HEK293 (cell line): ENCODE measurements at regions not wholly inside any gene's neighbourhood (a gene's known extent, or its start where the extent isn't known, plus 50 kb on each side); places are given as distances from the start of the nearest gene placed in this dataset.

Experiments
- CTCF ChIA-PET: fragments of 350-600 bp; formaldehyde crosslinking; extraction: SDS; loops from one replicate; lab custom pipeline; 2021; ENCODE audit warnings: antibody characterized with exemption; lab: Yijun Ruan, JAX
- POLR2A ChIA-PET: fragments of 300-600 bp; formaldehyde crosslinking; extraction: SDS; loops from one replicate; lab custom pipeline; 2020; ENCODE audit warnings: antibody characterized with exemption, inconsistent platforms; lab: Yijun Ruan, JAX
- H3K27ac ChIP-seq: fragments of 200-500 bp; sonication (Bioruptor generic); 2 replicates; pipeline ENCODE4 v1.5.1; 2014; ENCODE audit warnings: low read depth, low read length, control low read depth, inconsistent platforms; ENCODE audit errors: extremely low read depth
- H3K36me3 ChIP-seq, 2 experiments: fragments of 200-500 bp in 1 of 2; sonication (Bioruptor generic) in 1 of 2; 1 replicate in 1 of 2; 2 replicates in 1 of 2; pipeline ENCODE4 v1.5.1; 2014 to 2017; ENCODE audit warnings: inconsistent platforms in 2 of 2, low read length in 2 of 2; ENCODE audit not compliant: control insufficient read depth in 2 of 2, insufficient read depth in 1 of 2
- H3K4me1 ChIP-seq: fragments of 200-500 bp; sonication (Bioruptor generic); 2 replicates; pipeline ENCODE4 v1.5.1; 2014; ENCODE audit warnings: mild to moderate bottlenecking, low read length, inconsistent platforms; ENCODE audit not compliant: control insufficient read depth, insufficient read depth
- H3K4me3 ChIP-seq: 2 replicates; pipeline ENCODE4 v1.5.1; 2011; ENCODE audit warnings: low read depth, mild to moderate bottlenecking, control low read depth, low read length, moderate library complexity
- H3K9me3 ChIP-seq: fragments of 200-500 bp; sonication (Bioruptor generic); 2 replicates; pipeline ENCODE4 v1.5.1; 2014; ENCODE audit warnings: low read depth, low read length, inconsistent platforms; ENCODE audit not compliant: control insufficient read depth, insufficient read depth
- EGR2 ChIP-seq: fragments of 450-650 bp; formaldehyde crosslinking; IDR thresholded peaks from 2 replicates; pipeline ENCODE4 v1.5.1; 2016; ENCODE audit warnings: low read depth, missing biosample characterization, missing genetic modification characterization
- GLI4 ChIP-seq: fragments of 450-650 bp; formaldehyde crosslinking; IDR thresholded peaks from 2 replicates; pipeline ENCODE4 v1.5.1; 2016; ENCODE audit warnings: missing biosample characterization, missing genetic modification characterization
- HOXA7 ChIP-seq: sonication (generic); formaldehyde crosslinking; IDR thresholded peaks from 2 replicates; pipeline ENCODE4 v1.8.1; 2022; ENCODE audit warnings: missing genetic modification reagents, borderline replicate concordance
- HOXD13 ChIP-seq: sonication (generic); formaldehyde crosslinking; IDR thresholded peaks from 2 replicates; pipeline ENCODE4 v1.8.0; 2022; ENCODE audit warnings: missing genetic modification reagents, borderline replicate concordance
- ZEB2 ChIP-seq: fragments of 450-650 bp; formaldehyde crosslinking; IDR thresholded peaks from 2 replicates; pipeline ENCODE4 v1.5.1; 2016; ENCODE audit warnings: missing biosample characterization, missing genetic modification characterization
- ZFP3 ChIP-seq: fragments of 450-650 bp; formaldehyde crosslinking; IDR thresholded peaks from 2 replicates; pipeline ENCODE4 v1.5.1; 2016; ENCODE audit warnings: low read depth, missing biosample characterization, missing genetic modification characterization
- ZNF121 ChIP-seq: fragments of 450-650 bp; formaldehyde crosslinking; IDR thresholded peaks from 2 replicates; pipeline ENCODE4 v1.5.1; 2016; ENCODE audit warnings: missing biosample characterization, missing genetic modification characterization
- ZNF132 ChIP-seq: fragments of 450-650 bp; formaldehyde crosslinking; IDR thresholded peaks from 2 replicates; pipeline ENCODE4 v1.5.1; 2017; ENCODE audit warnings: missing biosample characterization, missing genetic modification characterization, borderline replicate concordance
- ZNF214 ChIP-seq: fragments of 450-650 bp; formaldehyde crosslinking; IDR thresholded peaks from 2 replicates; pipeline ENCODE4 v1.5.1; 2017; ENCODE audit warnings: missing biosample characterization, mild to moderate bottlenecking, missing genetic modification characterization, borderline replicate concordance
- ZNF596 ChIP-seq: fragments of 450-650 bp; IDR thresholded peaks from 2 replicates; pipeline ENCODE4 v1.5.0; 2018; ENCODE audit warnings: missing biosample characterization, mild to moderate bottlenecking, missing genetic modification characterization, moderate library complexity
- ZNF777 ChIP-seq: fragments of 450-650 bp; formaldehyde crosslinking; IDR thresholded peaks from 2 replicates; pipeline ENCODE4 v1.5.1; 2017; ENCODE audit warnings: missing biosample characterization, missing genetic modification characterization, borderline replicate concordance
- ZNF791 ChIP-seq: fragments of 450-650 bp; formaldehyde crosslinking; IDR thresholded peaks from 2 replicates; pipeline ENCODE4 v1.5.1; 2016; ENCODE audit warnings: missing biosample characterization, missing genetic modification characterization
- ZSCAN16 ChIP-seq: fragments of 450-650 bp; formaldehyde crosslinking; IDR thresholded peaks from 2 replicates; pipeline ENCODE4 v1.5.1; 2016; ENCODE audit warnings: missing biosample characterization, missing genetic modification characterization
- TF ChIP-seq, protein P1 (sequence below): fragments of 450-650 bp; formaldehyde crosslinking; IDR thresholded peaks from 2 replicates; pipeline ENCODE4 v1.5.1; 2016; ENCODE audit warnings: missing biosample characterization, missing genetic modification characterization
- TF ChIP-seq, protein P2 (sequence below): fragments of 450-650 bp; formaldehyde crosslinking; IDR thresholded peaks from 2 replicates; pipeline ENCODE4 v1.5.1; 2016; ENCODE audit warnings: missing biosample characterization, missing genetic modification characterization
- TF ChIP-seq, protein P3 (sequence below): fragments of 450-650 bp; formaldehyde crosslinking; optimal IDR thresholded peaks from 2 replicates; pipeline ENCODE3; 2016; ENCODE audit warnings: missing biosample characterization, mild to moderate bottlenecking, missing genetic modification characterization
- TF ChIP-seq, protein P4 (sequence below): fragments of 450-650 bp; formaldehyde crosslinking; conservative IDR thresholded peaks from 2 replicates; pipeline ENCODE4 v1.5.1; 2016; ENCODE audit warnings: low read depth, missing biosample characterization, missing genetic modification characterization
- TF ChIP-seq, protein P5 (sequence below): fragments of 450-650 bp; formaldehyde crosslinking; IDR thresholded peaks from 2 replicates; pipeline ENCODE4 v1.5.1; 2016; ENCODE audit warnings: missing biosample characterization, missing genetic modification characterization, borderline replicate concordance

DNA sequence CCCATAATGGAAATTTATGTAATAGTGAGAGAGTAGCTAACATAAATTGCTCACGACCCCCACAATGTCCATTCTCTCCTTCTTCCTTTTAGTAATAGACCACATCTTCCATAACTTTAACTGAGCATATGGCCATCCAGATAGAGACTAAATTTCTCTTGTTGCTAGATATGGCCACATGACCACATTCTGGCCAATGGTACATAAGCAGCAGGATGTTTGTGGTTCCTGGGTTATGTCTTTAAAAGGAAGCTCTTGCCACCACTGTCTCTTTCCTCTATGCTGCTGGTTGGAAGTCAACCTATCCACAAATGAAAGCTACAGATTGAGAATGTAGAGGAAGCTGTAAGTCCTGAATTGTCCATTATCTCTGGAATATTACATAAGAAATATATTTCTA is 59.7 kb upstream of the NPHP3 start:
- no peaks in the 10 kb centered on the region for H3K4me1 ChIP-seq
- TF ChIP-seq HOXA7, result no peak
- TF ChIP-seq ZSCAN16 (tag by site-specific recombination), result no peak
- TF ChIP-seq ZNF596 (tag by site-specific recombination), result no peak
- no peak for TF ChIP-seq ZEB2 (tag by site-specific recombination)
- TF ChIP-seq, protein P1, sequence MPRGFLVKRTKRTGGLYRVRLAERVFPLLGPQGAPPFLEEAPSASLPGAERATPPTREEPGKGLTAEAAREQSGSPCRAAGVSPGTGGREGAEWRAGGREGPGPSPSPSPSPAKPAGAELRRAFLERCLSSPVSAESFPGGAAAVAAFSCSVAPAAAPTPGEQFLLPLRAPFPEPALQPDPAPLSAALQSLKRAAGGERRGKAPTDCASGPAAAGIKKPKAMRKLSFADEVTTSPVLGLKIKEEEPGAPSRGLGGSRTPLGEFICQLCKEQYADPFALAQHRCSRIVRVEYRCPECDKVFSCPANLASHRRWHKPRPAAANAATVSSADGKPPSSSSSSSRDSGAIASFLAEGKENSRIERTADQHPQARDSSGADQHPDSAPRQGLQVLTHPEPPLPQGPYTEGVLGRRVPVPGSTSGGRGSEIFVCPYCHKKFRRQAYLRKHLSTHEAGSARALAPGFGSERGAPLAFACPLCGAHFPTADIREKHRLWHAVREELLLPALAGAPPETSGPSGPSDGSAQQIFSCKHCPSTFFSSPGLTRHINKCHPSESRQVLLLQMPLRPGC (tag by site-specific recombination), result no peak
- no peaks in the 10 kb centered on the region for H3K9me3 ChIP-seq
- no peak overlapping the region for H3K4me3 ChIP-seq
- ChIA-PET POLR2A (no interaction called here), CTCF (no interaction called here)
- H3K36me3 ChIP-seq, result no peaks in the 10 kb centered on the region
- no peak overlapping the region for H3K27ac ChIP-seq

DNA sequence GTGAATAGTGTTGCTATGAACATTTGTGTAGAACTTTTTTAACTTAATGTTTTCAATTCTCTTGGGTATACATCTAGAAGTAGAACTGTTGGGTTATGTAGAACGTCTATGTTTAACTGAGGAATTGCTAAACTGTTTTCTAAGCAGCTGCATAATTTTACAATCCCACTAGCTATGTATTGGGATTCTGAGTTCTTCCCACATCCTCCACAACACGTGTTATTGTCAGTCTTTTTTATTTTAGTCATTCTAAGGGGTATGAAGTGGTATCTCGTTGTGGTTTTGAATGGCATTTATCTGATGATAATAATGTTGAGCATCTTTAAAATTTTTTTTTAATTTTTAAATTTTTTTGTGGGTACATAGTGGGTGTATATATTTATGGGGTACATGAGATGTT is 55.0 kb upstream of the NPHP3 start:
- Histone ChIP-seq H3K4me3 (no peak overlapping the region), H3K9me3 (no peaks in the 10 kb centered on the region), H3K36me3 (no peaks in the 10 kb centered on the region), H3K4me1 (no peaks in the 10 kb centered on the region), H3K27ac (no peak overlapping the region)
- POLR2A ChIA-PET, result no interaction called here
- CTCF ChIA-PET, result no interaction called here
- TF ChIP-seq ZNF132, result no peak
- TF ChIP-seq, protein P2, sequence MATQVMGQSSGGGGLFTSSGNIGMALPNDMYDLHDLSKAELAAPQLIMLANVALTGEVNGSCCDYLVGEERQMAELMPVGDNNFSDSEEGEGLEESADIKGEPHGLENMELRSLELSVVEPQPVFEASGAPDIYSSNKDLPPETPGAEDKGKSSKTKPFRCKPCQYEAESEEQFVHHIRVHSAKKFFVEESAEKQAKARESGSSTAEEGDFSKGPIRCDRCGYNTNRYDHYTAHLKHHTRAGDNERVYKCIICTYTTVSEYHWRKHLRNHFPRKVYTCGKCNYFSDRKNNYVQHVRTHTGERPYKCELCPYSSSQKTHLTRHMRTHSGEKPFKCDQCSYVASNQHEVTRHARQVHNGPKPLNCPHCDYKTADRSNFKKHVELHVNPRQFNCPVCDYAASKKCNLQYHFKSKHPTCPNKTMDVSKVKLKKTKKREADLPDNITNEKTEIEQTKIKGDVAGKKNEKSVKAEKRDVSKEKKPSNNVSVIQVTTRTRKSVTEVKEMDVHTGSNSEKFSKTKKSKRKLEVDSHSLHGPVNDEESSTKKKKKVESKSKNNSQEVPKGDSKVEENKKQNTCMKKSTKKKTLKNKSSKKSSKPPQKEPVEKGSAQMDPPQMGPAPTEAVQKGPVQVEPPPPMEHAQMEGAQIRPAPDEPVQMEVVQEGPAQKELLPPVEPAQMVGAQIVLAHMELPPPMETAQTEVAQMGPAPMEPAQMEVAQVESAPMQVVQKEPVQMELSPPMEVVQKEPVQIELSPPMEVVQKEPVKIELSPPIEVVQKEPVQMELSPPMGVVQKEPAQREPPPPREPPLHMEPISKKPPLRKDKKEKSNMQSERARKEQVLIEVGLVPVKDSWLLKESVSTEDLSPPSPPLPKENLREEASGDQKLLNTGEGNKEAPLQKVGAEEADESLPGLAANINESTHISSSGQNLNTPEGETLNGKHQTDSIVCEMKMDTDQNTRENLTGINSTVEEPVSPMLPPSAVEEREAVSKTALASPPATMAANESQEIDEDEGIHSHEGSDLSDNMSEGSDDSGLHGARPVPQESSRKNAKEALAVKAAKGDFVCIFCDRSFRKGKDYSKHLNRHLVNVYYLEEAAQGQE (tag by site-specific recombination), result no peak
- no peak for TF ChIP-seq GLI4 (tag by site-specific recombination)
- no peak for TF ChIP-seq ZFP3
- no peak for TF ChIP-seq ZNF214 (tag by site-specific recombination)
- no peak for TF ChIP-seq ZNF791 (tag by site-specific recombination)
- no peak for TF ChIP-seq ZNF777 (tag by site-specific recombination)
- TF ChIP-seq, protein P3, sequence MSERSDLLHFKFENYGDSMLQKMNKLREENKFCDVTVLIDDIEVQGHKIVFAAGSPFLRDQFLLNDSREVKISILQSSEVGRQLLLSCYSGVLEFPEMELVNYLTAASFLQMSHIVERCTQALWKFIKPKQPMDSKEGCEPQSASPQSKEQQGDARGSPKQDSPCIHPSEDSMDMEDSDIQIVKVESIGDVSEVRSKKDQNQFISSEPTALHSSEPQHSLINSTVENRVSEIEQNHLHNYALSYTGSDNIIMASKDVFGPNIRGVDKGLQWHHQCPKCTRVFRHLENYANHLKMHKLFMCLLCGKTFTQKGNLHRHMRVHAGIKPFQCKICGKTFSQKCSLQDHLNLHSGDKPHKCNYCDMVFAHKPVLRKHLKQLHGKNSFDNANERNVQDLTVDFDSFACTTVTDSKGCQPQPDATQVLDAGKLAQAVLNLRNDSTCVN (tag by site-specific recombination), result no peak
- no peak for TF ChIP-seq HOXD13 (CRISPR knock-in tag)
- TF ChIP-seq, protein P4, sequence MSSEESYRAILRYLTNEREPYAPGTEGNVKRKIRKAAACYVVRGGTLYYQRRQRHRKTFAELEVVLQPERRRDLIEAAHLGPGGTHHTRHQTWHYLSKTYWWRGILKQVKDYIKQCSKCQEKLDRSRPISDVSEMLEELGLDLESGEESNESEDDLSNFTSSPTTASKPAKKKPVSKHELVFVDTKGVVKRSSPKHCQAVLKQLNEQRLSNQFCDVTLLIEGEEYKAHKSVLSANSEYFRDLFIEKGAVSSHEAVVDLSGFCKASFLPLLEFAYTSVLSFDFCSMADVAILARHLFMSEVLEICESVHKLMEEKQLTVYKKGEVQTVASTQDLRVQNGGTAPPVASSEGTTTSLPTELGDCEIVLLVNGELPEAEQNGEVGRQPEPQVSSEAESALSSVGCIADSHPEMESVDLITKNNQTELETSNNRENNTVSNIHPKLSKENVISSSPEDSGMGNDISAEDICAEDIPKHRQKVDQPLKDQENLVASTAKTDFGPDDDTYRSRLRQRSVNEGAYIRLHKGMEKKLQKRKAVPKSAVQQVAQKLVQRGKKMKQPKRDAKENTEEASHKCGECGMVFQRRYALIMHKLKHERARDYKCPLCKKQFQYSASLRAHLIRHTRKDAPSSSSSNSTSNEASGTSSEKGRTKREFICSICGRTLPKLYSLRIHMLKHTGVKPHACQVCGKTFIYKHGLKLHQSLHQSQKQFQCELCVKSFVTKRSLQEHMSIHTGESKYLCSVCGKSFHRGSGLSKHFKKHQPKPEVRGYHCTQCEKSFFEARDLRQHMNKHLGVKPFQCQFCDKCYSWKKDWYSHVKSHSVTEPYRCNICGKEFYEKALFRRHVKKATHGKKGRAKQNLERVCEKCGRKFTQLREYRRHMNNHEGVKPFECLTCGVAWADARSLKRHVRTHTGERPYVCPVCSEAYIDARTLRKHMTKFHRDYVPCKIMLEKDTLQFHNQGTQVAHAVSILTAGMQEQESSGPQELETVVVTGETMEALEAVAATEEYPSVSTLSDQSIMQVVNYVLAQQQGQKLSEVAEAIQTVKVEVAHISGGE (tag by site-specific recombination), result no peak
- no peak for TF ChIP-seq EGR2 (tag by site-specific recombination)
- no peak for TF ChIP-seq ZNF121 (tag by site-specific recombination)
- TF ChIP-seq, protein P5, sequence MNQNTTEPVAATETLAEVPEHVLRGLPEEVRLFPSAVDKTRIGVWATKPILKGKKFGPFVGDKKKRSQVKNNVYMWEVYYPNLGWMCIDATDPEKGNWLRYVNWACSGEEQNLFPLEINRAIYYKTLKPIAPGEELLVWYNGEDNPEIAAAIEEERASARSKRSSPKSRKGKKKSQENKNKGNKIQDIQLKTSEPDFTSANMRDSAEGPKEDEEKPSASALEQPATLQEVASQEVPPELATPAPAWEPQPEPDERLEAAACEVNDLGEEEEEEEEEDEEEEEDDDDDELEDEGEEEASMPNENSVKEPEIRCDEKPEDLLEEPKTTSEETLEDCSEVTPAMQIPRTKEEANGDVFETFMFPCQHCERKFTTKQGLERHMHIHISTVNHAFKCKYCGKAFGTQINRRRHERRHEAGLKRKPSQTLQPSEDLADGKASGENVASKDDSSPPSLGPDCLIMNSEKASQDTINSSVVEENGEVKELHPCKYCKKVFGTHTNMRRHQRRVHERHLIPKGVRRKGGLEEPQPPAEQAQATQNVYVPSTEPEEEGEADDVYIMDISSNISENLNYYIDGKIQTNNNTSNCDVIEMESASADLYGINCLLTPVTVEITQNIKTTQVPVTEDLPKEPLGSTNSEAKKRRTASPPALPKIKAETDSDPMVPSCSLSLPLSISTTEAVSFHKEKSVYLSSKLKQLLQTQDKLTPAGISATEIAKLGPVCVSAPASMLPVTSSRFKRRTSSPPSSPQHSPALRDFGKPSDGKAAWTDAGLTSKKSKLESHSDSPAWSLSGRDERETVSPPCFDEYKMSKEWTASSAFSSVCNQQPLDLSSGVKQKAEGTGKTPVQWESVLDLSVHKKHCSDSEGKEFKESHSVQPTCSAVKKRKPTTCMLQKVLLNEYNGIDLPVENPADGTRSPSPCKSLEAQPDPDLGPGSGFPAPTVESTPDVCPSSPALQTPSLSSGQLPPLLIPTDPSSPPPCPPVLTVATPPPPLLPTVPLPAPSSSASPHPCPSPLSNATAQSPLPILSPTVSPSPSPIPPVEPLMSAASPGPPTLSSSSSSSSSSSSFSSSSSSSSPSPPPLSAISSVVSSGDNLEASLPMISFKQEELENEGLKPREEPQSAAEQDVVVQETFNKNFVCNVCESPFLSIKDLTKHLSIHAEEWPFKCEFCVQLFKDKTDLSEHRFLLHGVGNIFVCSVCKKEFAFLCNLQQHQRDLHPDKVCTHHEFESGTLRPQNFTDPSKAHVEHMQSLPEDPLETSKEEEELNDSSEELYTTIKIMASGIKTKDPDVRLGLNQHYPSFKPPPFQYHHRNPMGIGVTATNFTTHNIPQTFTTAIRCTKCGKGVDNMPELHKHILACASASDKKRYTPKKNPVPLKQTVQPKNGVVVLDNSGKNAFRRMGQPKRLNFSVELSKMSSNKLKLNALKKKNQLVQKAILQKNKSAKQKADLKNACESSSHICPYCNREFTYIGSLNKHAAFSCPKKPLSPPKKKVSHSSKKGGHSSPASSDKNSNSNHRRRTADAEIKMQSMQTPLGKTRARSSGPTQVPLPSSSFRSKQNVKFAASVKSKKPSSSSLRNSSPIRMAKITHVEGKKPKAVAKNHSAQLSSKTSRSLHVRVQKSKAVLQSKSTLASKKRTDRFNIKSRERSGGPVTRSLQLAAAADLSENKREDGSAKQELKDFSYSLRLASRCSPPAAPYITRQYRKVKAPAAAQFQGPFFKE, result no peak
